ENCODE measurements at regions not wholly inside any gene's neighbourhood (a gene's known extent, or its start where the extent isn't known, plus 50 kb on each side); places are given as distances from the start of the nearest gene placed in this dataset.

GRCh38 chr20:50282592-50283241 lies 92.1 kb downstream of the CEBPB start:
- POLR2A ChIA-PET, result no interaction called here

GRCh38 chr20:50283370-50283769 lies 92.7 kb downstream of the CEBPB start:
- Mint-ChIP-seq H3K4me1 (peaks cover 9% of the 10 kb centered on the region), H3K27me3 (ENCODE audit: low read depth) (no peaks in the 10 kb centered on the region)
- CTCF ChIA-PET, result interaction anchor here (0.6 to 2.8 kb wide), 3 partner anchors 23 to 176 kb away, joined by 3 to 8 read pairs (median 6); no protein-coding TSS in a partner anchor

More at GRCh38 chr20:50282592-50283241, 92.1 kb downstream of the CEBPB start:
- TF ChIP-seq CREM (CRISPR knock-in tag; IDR thresholded peaks at IDR 0.05) (no peak), GABPB1 (CRISPR knock-in tag; IDR thresholded peaks at IDR 0.05) (0 out of 2 replicates have a peak, but pooled peaks have one; percentile 26)
- no peak for DNase-seq (ENCODE audit: low spot score)
- Mint-ChIP-seq H3K4me1 (peaks cover 9% of the 10 kb centered on the region), H3K9me3 (no peaks in the 10 kb centered on the region), H3K4me3 (no peak overlapping the region), H3K36me3 (no peaks in the 10 kb centered on the region), H3K27me3 (ENCODE audit: low read depth) (no peaks in the 10 kb centered on the region), H3K27ac (no peak overlapping the region)
- CTCF ChIA-PET, result interaction anchor here (0.6 to 2.8 kb wide), 19 partner anchors 9 to 353 kb away, joined by 3 to 12 read pairs (median 4); partner anchors contain the start of gene CEBPB
- no peak for ATAC-seq

GRCh38 chr20:50283922-50284810 lies 93.5 kb downstream of the CEBPB start:
- TF ChIP-seq FOXP4 (CRISPR knock-in tag; IDR thresholded peaks at IDR 0.05) (no peak), GABPB1 (CRISPR knock-in tag; IDR thresholded peaks at IDR 0.05) (peak; percentile 40; the same call in 1 of the 2 replicates), ZBTB21 (CRISPR knock-in tag; IDR thresholded peaks at IDR 0.05; ENCODE audit: borderline replicate concordance) (no peak), NFE2L1 (CRISPR knock-in tag; IDR thresholded peaks at IDR 0.05) (no peak)
- no peak for DNase-seq (ENCODE audit: low spot score)
- Mint-ChIP-seq H3K36me3 (no peaks in the 10 kb centered on the region), H3K27me3 (ENCODE audit: low read depth) (no peaks in the 10 kb centered on the region), H3K27ac (no peak overlapping the region), H3K9me3 (no peaks in the 10 kb centered on the region), H3K4me3 (no peak overlapping the region), H3K4me1 (peaks cover 9% of the 10 kb centered on the region)
- POLR2A ChIA-PET, result no interaction called here
- no peak for ATAC-seq
- CTCF ChIA-PET, result interaction anchor here (0.6 to 2.8 kb wide), 5 partner anchors 13 to 177 kb away, joined by 3 to 8 read pairs (median 4); partner anchors contain the start of gene CEBPB

More at GRCh38 chr20:50283370-50283769, 92.7 kb downstream of the CEBPB start:
- no peak for DNase-seq (ENCODE audit: low spot score)
- H3K9me3 Mint-ChIP-seq, result no peaks in the 10 kb centered on the region
- ATAC-seq, result no peak
- H3K27ac Mint-ChIP-seq, result no peak overlapping the region
- H3K36me3 Mint-ChIP-seq, result no peaks in the 10 kb centered on the region
- H3K4me3 Mint-ChIP-seq, result no peak overlapping the region
- POLR2A ChIA-PET, result no interaction called here
- TF ChIP-seq GTF2I (CRISPR knock-in tag; conservative IDR thresholded peaks at IDR 0.05) (no peak), FOXK1 (CRISPR knock-in tag; IDR thresholded peaks at IDR 0.05) (no peak), GRHL2 (CRISPR knock-in tag; IDR thresholded peaks at IDR 0.05; ENCODE audit: insufficient replicate concordance, severe bottlenecking) (no peak), IRF2 (CRISPR knock-in tag; IDR thresholded peaks at IDR 0.05; ENCODE audit: borderline replicate concordance, low read depth) (no peak), PRDM15 (CRISPR knock-in tag; IDR thresholded peaks at IDR 0.05) (no peak), EMX1 (CRISPR knock-in tag; IDR thresholded peaks at IDR 0.05) (no peak), E2F5 (CRISPR knock-in tag; IDR thresholded peaks at IDR 0.05) (no peak), ZNF423 (CRISPR knock-in tag; IDR thresholded peaks at IDR 0.05) (no peak), ZNF121 (CRISPR knock-in tag; IDR thresholded peaks at IDR 0.05) (no peak), TCF7 (CRISPR knock-in tag; IDR thresholded peaks at IDR 0.05; ENCODE audit: low read depth) (no peak)

Data from WTC11 (cell line).